ENCODE measurements at regions not wholly inside any gene's neighbourhood (a gene's known extent, or its start where the extent isn't known, plus 50 kb on each side); places are given as distances from the start of the nearest gene placed in this dataset.

GRCh38 chr12:91502208-91502607 lies 319.6 kb upstream of the DCN start:
- TF ChIP-seq CTCF (conservative IDR thresholded peaks at IDR 0.05) = no peak
- no peak for TF ChIP-seq ZFX (IDR thresholded peaks at IDR 0.05)
